ENCODE measurements at regions not wholly inside any gene's neighbourhood (a gene's known extent, or its start where the extent isn't known, plus 50 kb on each side); places are given as distances from the start of the nearest gene placed in this dataset.

GRCh38 chr14:76615331-76615730 is 145.9 kb upstream of the VASH1 start:
- Histone ChIP-seq H3K4me1 (ENCODE audit: control insufficient read depth, insufficient read depth, low read length) (no peaks in the 10 kb centered on the region), H3K9me3 (ENCODE audit: control insufficient read depth, insufficient read depth, low read length) (peaks cover 5% of the 10 kb centered on the region), H3K27ac (ENCODE audit: low read length) (no peak overlapping the region), H3K36me3 (ENCODE audit: control insufficient read depth, insufficient read depth, low read length) (no peaks in the 10 kb centered on the region), H3K4me3 (ENCODE audit: low read length) (no peak overlapping the region), H3K27me3 (ENCODE audit: control insufficient read depth, insufficient read depth, low read length) (peaks cover 2% of the 10 kb centered on the region)
- intact Hi-C loops (cut with micrococcal nuclease) = no loop called here
- TF ChIP-seq, protein P1, sequence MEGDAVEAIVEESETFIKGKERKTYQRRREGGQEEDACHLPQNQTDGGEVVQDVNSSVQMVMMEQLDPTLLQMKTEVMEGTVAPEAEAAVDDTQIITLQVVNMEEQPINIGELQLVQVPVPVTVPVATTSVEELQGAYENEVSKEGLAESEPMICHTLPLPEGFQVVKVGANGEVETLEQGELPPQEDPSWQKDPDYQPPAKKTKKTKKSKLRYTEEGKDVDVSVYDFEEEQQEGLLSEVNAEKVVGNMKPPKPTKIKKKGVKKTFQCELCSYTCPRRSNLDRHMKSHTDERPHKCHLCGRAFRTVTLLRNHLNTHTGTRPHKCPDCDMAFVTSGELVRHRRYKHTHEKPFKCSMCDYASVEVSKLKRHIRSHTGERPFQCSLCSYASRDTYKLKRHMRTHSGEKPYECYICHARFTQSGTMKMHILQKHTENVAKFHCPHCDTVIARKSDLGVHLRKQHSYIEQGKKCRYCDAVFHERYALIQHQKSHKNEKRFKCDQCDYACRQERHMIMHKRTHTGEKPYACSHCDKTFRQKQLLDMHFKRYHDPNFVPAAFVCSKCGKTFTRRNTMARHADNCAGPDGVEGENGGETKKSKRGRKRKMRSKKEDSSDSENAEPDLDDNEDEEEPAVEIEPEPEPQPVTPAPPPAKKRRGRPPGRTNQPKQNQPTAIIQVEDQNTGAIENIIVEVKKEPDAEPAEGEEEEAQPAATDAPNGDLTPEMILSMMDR (IDR thresholded peaks at IDR 0.05) = no peak
- Mint-ChIP-seq H3K27ac (no peak overlapping the region), H3K4me3 (no peak overlapping the region), H3K4me1 (no peaks in the 10 kb centered on the region), H3K27me3 (ENCODE audit: low read depth in 2 of 2) (peaks cover 7 to 25% of the 10 kb centered on the region in 2 donors), H3K9me3 (peaks cover 3 to 4% of the 10 kb centered on the region in 2 donors), H3K36me3 (peaks cover 14% of the 10 kb centered on the region)
- 74% methylated on average over 4 of the region's 9 CpGs for whole genome bisulfite sequencing (ENCODE audit: insufficient coverage)
- no peak for ATAC-seq
- no peak for DNase-seq

- Histone ChIP-seq H3K4me1 (ENCODE audit: control insufficient read depth, insufficient read depth, low read length) (no peaks in the 10 kb centered on the region), H3K9me3 (ENCODE audit: control insufficient read depth, insufficient read depth, low read length) (peaks cover 5% of the 10 kb centered on the region), H3K4me3 (ENCODE audit: low read length) (no peak overlapping the region), H3K27me3 (ENCODE audit: control insufficient read depth, insufficient read depth, low read length) (no peaks in the 10 kb centered on the region), H3K36me3 (ENCODE audit: control insufficient read depth, insufficient read depth, low read length) (no peaks in the 10 kb centered on the region), H3K27ac (ENCODE audit: low read length) (no peak overlapping the region)
- no peak for DNase-seq
- Mint-ChIP-seq H3K36me3 (peaks cover 14% of the 10 kb centered on the region), H3K9me3 (peaks cover 3 to 4% of the 10 kb centered on the region in 2 donors), H3K4me3 (no peak overlapping the region), H3K4me1 (no peaks in the 10 kb centered on the region), H3K27ac (no peak overlapping the region), H3K27me3 (ENCODE audit: low read depth in 2 of 2) (peaks cover 9 to 27% of the 10 kb centered on the region in 2 donors)
- intact Hi-C loops (cut with micrococcal nuclease) = no loop called here
- no peak for ATAC-seq
- TF ChIP-seq, protein P1 (IDR thresholded peaks at IDR 0.05) = no peak
- 64% methylated on average over 2 of the region's 4 CpGs for WGBS (ENCODE audit: insufficient coverage)
These were observed 143.8 kb upstream of the VASH1 start for GRCh38 chr14:76617440-76617839.

DNA sequence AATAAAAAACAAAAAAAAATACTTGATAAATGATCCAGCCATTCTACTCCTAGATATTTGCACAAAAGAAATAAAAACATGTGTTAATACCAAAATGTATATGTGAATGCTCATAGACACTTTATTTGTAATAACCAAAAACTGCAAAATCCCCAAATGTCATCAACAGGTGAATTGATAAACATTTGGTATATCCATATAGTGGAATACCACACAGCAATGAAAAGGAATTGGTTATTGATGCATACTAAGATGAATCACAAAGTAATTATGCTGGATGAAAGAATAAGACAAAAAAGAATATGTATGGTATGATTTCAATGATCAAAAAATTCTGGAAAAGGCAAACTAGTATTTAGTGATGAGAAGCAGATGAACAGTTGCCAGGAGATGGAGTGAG is 124.7 kb upstream of the VASH1 start:
- H3K27ac ChIP-seq (ENCODE audit: low read length) = no peak overlapping the region
- Mint-ChIP-seq H3K27ac (no peak overlapping the region), H3K4me1 (no peaks in the 10 kb centered on the region), H3K9me3 (no peaks in the 10 kb centered on the region), H3K4me3 (no peak overlapping the region), H3K36me3 (no peaks in the 10 kb centered on the region), H3K27me3 (ENCODE audit: low read depth in 2 of 2) (peaks cover 8 to 22% of the 10 kb centered on the region in 2 donors)
- no peaks in the 10 kb centered on the region for H3K9me3 ChIP-seq (ENCODE audit: control insufficient read depth, insufficient read depth, low read length)
- H3K36me3 ChIP-seq (ENCODE audit: control insufficient read depth, insufficient read depth, low read length) = no peaks in the 10 kb centered on the region
- DNase-seq (no peak), ATAC-seq (no peak)
- H3K4me3 ChIP-seq (ENCODE audit: low read length) = no peak overlapping the region
- no peaks in the 10 kb centered on the region for H3K4me1 ChIP-seq (ENCODE audit: control insufficient read depth, insufficient read depth, low read length)
- H3K27me3 ChIP-seq (ENCODE audit: control insufficient read depth, insufficient read depth, low read length) = no peaks in the 10 kb centered on the region
- TF ChIP-seq, protein P1 (IDR thresholded peaks at IDR 0.05) = no peak
- intact Hi-C loops (cut with micrococcal nuclease) = no loop called here

DNA sequence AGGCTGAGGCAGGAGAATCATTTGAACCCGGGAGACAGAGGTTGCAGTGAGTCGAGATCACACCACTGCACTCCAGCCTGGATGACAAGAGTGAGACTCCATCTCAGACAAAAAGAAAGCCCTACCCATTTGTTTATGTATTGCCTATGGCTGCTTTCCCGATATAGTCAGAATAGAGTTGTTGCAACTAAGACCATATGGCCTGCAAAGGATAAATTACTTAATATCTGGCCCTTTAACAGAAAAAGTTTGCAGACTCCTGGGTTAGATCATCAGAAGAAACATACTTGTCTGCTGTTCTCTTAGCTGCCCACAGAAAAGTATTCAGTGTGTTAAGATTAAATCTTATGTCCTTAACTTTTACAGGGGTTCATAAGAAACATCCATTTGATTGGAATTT is 122.4 kb upstream of the VASH1 start:
- intact Hi-C loops (cut with micrococcal nuclease) = no loop called here

More for the DNA sequence above, 122.4 kb upstream of the VASH1 start:
- H3K27ac ChIP-seq (ENCODE audit: low read length) = no peak overlapping the region
- Mint-ChIP-seq H3K36me3 (no peaks in the 10 kb centered on the region), H3K27ac (no peak overlapping the region), H3K27me3 (ENCODE audit: low read depth in 2 of 2) (peaks cover 11 to 27% of the 10 kb centered on the region in 2 donors), H3K9me3 (no peaks in the 10 kb centered on the region), H3K4me1 (no peaks in the 10 kb centered on the region), H3K4me3 (no peak overlapping the region)
- TF ChIP-seq, protein P1 (IDR thresholded peaks at IDR 0.05) = no peak
- no peaks in the 10 kb centered on the region for H3K9me3 ChIP-seq (ENCODE audit: control insufficient read depth, insufficient read depth, low read length)
- H3K27me3 ChIP-seq (ENCODE audit: control insufficient read depth, insufficient read depth, low read length) = no peaks in the 10 kb centered on the region
- no peaks in the 10 kb centered on the region for H3K4me1 ChIP-seq (ENCODE audit: control insufficient read depth, insufficient read depth, low read length)
- 87% methylated on average over 2 of the region's 3 CpGs for WGBS (ENCODE audit: insufficient coverage)
- no peak for DNase-seq
- no peaks in the 10 kb centered on the region for H3K36me3 ChIP-seq (ENCODE audit: control insufficient read depth, insufficient read depth, low read length)
- H3K4me3 ChIP-seq (ENCODE audit: low read length) = no peak overlapping the region
- ATAC-seq = no peak
